ENCODE measurements at regions not wholly inside any gene's neighbourhood (a gene's known extent, or its start where the extent isn't known, plus 50 kb on each side); places are given as distances from the start of the nearest gene placed in this dataset.

DNA sequence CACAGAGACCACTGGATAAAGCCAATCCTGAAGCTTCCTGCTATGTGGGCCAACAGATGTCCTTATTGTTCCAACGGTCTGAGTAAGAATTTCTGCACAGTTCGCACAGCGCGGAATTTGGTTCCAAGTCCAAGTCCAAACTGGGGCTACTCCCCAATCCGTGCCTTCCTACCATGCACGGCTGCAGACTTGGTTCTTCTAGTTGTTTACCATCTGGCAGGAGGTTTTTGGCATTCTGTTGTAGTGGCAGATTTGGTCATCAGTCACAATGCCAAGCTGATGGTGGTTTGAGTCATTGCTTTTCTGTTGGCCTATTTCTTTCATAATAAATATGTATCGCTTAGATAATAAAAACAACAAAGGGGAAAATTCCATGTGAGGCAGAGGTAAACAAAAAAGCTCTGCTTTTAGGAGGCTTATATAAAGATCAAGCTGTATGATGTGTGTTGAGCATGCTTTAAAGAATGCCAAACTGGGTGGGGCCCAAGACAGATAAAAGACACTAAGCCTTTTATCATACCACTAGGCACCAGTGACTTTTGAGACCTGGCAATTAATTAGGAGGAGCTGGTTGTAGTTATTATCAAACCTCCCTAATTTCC, 52.5 kb upstream of the SYN3 start:
- 38% methylated on average over 4 of the region's 7 CpGs for WGBS (ENCODE audit: low lambda C conversion rate)
- H4K20me1 ChIP-seq (ENCODE audit: insufficient read depth, low read length): no peaks in the 10 kb centered on the region
- H3K27ac ChIP-seq (ENCODE audit: extremely low read length, insufficient read depth, low read length): no peak overlapping the region
- no peaks in the 10 kb centered on the region for H3K36me3 ChIP-seq (replicated peaks in 1 of 2; ENCODE audit: control insufficient read depth in 1 of 2, insufficient read depth in 2 of 2, low read length in 2 of 2)
- FAIRE-seq (no peak), ATAC-seq (no peak), DNase-seq (ENCODE audit: low spot score) (no peak)
- H3K27me3 ChIP-seq (ENCODE audit: control insufficient read depth in 1 of 2, insufficient read depth in 2 of 2, low read length in 2 of 2): peaks cover 0 to 21% of the 10 kb centered on the region in 2 experiments; a peak in 4 of 5 replicates
- in situ Hi-C loops (cut with HindIII; ENCODE audit: extremely low pct_ligation_motif_present, low pct_unique_long_range_greater_than_20kb) (no loop called here), intact Hi-C loops (cut with micrococcal nuclease; ENCODE audit: unreplicated experiment) (no loop called here)
- no peak overlapping the region for H3K4me2 ChIP-seq (ENCODE audit: low read depth, low read length)
- no peaks in the 10 kb centered on the region for H3K9me3 ChIP-seq (ENCODE audit: low read length)
- no TSS peak for BruUV-seq (replicated peaks)
- H3K9ac ChIP-seq (ENCODE audit: insufficient read depth, low read depth, low read length): no peak overlapping the region
- CTCF ChIA-PET (ENCODE audit: low intra/inter-chr PET ratio, low total read pairs): no interaction called here
- H3K4me3 ChIP-seq (replicated peaks in 1 of 3; ENCODE audit: insufficient read depth in 1 of 3, low read depth in 2 of 3, low read length in 3 of 3): no peak overlapping the region
- H2AFZ ChIP-seq (ENCODE audit: low read length): no peak overlapping the region
- POLR2A ChIA-PET: no interaction called here
- no peak for TF ChIP-seq ZNF101 (CRISPR knock-in tag; IDR thresholded peaks at IDR 0.05; ENCODE audit: borderline replicate concordance, low read depth)
- no peak for TF ChIP-seq ZMYM3 (CRISPR knock-in tag; IDR thresholded peaks at IDR 0.05)
- no peak for TF ChIP-seq MTF2 (CRISPR knock-in tag; IDR thresholded peaks at IDR 0.05; ENCODE audit: borderline replicate concordance)
- no peak for TF ChIP-seq ZNF782 (CRISPR knock-in tag; IDR thresholded peaks at IDR 0.05; ENCODE audit: borderline replicate concordance)
- TF ChIP-seq POLR2G (IDR thresholded peaks at IDR 0.05; ENCODE audit: low read depth, low read length): no peak
- TF ChIP-seq TGIF2 (CRISPR knock-in tag; IDR thresholded peaks at IDR 0.05): no peak
- TF ChIP-seq CBFB (CRISPR knock-in tag; IDR thresholded peaks at IDR 0.05): no peak
- no peak for TF ChIP-seq NR2C2 (CRISPR knock-in tag; IDR thresholded peaks at IDR 0.05; ENCODE audit: borderline replicate concordance)
- TF ChIP-seq RAD51 (IDR thresholded peaks at IDR 0.05; ENCODE audit: borderline replicate concordance): no peak
- no peak for TF ChIP-seq SMAD9 (CRISPR knock-in tag; IDR thresholded peaks at IDR 0.05)
- TF ChIP-seq, protein P1, sequence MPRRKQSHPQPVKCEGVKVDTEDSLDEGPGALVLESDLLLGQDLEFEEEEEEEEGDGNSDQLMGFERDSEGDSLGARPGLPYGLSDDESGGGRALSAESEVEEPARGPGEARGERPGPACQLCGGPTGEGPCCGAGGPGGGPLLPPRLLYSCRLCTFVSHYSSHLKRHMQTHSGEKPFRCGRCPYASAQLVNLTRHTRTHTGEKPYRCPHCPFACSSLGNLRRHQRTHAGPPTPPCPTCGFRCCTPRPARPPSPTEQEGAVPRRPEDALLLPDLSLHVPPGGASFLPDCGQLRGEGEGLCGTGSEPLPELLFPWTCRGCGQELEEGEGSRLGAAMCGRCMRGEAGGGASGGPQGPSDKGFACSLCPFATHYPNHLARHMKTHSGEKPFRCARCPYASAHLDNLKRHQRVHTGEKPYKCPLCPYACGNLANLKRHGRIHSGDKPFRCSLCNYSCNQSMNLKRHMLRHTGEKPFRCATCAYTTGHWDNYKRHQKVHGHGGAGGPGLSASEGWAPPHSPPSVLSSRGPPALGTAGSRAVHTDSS (CRISPR knock-in tag; conservative IDR thresholded peaks at IDR 0.05): no peak
- no peak for TF ChIP-seq ZNF326 (CRISPR knock-in tag; IDR thresholded peaks at IDR 0.05; ENCODE audit: borderline replicate concordance)
- TF ChIP-seq, protein P2, sequence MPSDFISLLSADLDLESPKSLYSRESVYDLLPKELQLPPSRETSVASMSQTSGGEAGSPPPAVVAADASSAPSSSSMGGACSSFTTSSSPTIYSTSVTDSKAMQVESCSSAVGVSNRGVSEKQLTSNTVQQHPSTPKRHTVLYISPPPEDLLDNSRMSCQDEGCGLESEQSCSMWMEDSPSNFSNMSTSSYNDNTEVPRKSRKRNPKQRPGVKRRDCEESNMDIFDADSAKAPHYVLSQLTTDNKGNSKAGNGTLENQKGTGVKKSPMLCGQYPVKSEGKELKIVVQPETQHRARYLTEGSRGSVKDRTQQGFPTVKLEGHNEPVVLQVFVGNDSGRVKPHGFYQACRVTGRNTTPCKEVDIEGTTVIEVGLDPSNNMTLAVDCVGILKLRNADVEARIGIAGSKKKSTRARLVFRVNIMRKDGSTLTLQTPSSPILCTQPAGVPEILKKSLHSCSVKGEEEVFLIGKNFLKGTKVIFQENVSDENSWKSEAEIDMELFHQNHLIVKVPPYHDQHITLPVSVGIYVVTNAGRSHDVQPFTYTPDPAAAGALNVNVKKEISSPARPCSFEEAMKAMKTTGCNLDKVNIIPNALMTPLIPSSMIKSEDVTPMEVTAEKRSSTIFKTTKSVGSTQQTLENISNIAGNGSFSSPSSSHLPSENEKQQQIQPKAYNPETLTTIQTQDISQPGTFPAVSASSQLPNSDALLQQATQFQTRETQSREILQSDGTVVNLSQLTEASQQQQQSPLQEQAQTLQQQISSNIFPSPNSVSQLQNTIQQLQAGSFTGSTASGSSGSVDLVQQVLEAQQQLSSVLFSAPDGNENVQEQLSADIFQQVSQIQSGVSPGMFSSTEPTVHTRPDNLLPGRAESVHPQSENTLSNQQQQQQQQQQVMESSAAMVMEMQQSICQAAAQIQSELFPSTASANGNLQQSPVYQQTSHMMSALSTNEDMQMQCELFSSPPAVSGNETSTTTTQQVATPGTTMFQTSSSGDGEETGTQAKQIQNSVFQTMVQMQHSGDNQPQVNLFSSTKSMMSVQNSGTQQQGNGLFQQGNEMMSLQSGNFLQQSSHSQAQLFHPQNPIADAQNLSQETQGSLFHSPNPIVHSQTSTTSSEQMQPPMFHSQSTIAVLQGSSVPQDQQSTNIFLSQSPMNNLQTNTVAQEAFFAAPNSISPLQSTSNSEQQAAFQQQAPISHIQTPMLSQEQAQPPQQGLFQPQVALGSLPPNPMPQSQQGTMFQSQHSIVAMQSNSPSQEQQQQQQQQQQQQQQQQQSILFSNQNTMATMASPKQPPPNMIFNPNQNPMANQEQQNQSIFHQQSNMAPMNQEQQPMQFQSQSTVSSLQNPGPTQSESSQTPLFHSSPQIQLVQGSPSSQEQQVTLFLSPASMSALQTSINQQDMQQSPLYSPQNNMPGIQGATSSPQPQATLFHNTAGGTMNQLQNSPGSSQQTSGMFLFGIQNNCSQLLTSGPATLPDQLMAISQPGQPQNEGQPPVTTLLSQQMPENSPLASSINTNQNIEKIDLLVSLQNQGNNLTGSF (CRISPR knock-in tag; IDR thresholded peaks at IDR 0.05): no peak
- TF ChIP-seq HNF4A (CRISPR knock-in tag; IDR thresholded peaks at IDR 0.05): no peak
- TF ChIP-seq ARNT (IDR thresholded peaks at IDR 0.05): no peak
- TF ChIP-seq DNMT1 (CRISPR knock-in tag; IDR thresholded peaks at IDR 0.05): no peak
- TF ChIP-seq ZFP90 (CRISPR knock-in tag; IDR thresholded peaks at IDR 0.05; ENCODE audit: borderline replicate concordance): no peak
- no peak for TF ChIP-seq KMT2A (CRISPR knock-in tag; IDR thresholded peaks at IDR 0.05)
- H3K79me2 ChIP-seq (ENCODE audit: insufficient read depth, low read length): no peaks in the 10 kb centered on the region
- H3K4me1 ChIP-seq (ENCODE audit: insufficient read depth, low read length): no peaks in the 10 kb centered on the region

Data from HepG2 (cell line).